Smooth muscle cell (in vitro differentiated cells): ENCODE measurements at regions not wholly inside any gene's neighbourhood (a gene's known extent, or its start where the extent isn't known, plus 50 kb on each side); places are given as distances from the start of the nearest gene placed in this dataset.

ENCODE experiments used
- DNase-seq: peaks from one replicate; lab custom pipeline; 2025; ENCODE audit not compliant: unreplicated experiment; lab: John Stamatoyannopoulos, UW
- H2AFZ ChIP-seq: fragments of 200-600 bp; sonication (generic); 2 replicates; pipeline ENCODE4 v1.6.0; 2016; ENCODE audit warnings: antibody characterized with exemption, low read depth, mild to moderate bottlenecking
- H3F3A ChIP-seq: fragments of 200-600 bp; sonication (generic); 2 replicates; pipeline ENCODE4 v1.6.0; 2017; ENCODE audit warnings: antibody characterized with exemption, low read depth
- H3K27ac ChIP-seq: fragments of 200-600 bp; sonication (generic); 2 replicates; pipeline ENCODE4 v1.5.1; 2016; ENCODE audit warnings: low read depth, mild to moderate bottlenecking
- H3K27me3 ChIP-seq: fragments of 200-600 bp; sonication (generic); 2 replicates; pipeline ENCODE4 v1.6.1; 2016; ENCODE audit warnings: low read depth, mild to moderate bottlenecking
- H3K36me3 ChIP-seq: fragments of 200-600 bp; sonication (generic); 2 replicates; pipeline ENCODE4 v1.5.1; 2016; ENCODE audit warnings: low read depth
- H3K4me1 ChIP-seq: fragments of 200-600 bp; sonication (generic); 2 replicates; pipeline ENCODE4 v1.5.1; 2016; ENCODE audit warnings: low read depth
- H3K4me2 ChIP-seq: fragments of 200-600 bp; sonication (generic); 2 replicates; pipeline ENCODE4 v1.6.0; 2016; ENCODE audit warnings: mild to moderate bottlenecking
- H3K4me3 ChIP-seq: fragments of 200-600 bp; sonication (generic); 2 replicates; pipeline ENCODE4 v1.5.1; 2016; ENCODE audit warnings: mild to moderate bottlenecking
- H3K79me2 ChIP-seq: fragments of 200-600 bp; sonication (generic); 2 replicates; pipeline ENCODE4 v1.6.0; 2016; ENCODE audit warnings: low read depth, mild to moderate bottlenecking
- H3K9ac ChIP-seq: fragments of 200-600 bp; sonication (generic); 2 replicates; pipeline ENCODE4 v1.6.0; 2016; ENCODE audit warnings: low read depth
- H3K9me3 ChIP-seq: fragments of 200-600 bp; sonication (generic); replicated peaks from 2 replicates; pipeline ENCODE4 v1.5.1; 2016; ENCODE audit warnings: low read depth
- H4K20me1 ChIP-seq: fragments of 200-600 bp; sonication (generic); 2 replicates; pipeline ENCODE4 v1.6.0; 2016; ENCODE audit warnings: low read depth
- WGBS: methylation state at CpG from one replicate; pipeline ENCODE4 v1.1.7; 2016; ENCODE audit warnings: low lambda C conversion rate; 5-methylcytosine and 5-hydroxymethylcytosine counted together
- TF ChIP-seq, protein P1 (sequence below): fragments of 200-600 bp; sonication (generic); IDR thresholded peaks from 2 replicates; pipeline ENCODE4 v1.5.1; 2017; ENCODE audit warnings: borderline replicate concordance, mild to moderate bottlenecking, antibody characterized with exemption; ENCODE audit not compliant: insufficient read depth, poor library complexity, severe bottlenecking

GRCh38 chr13:39886336-39886735 lies 230.9 kb downstream of the COG6 start:
- Histone ChIP-seq H3K36me3 (peaks cover 5% of the 10 kb centered on the region), H3K27me3 (no peaks in the 10 kb centered on the region), H3K9me3 (no peaks in the 10 kb centered on the region), H3K4me1 (no peaks in the 10 kb centered on the region), H3F3A (peaks cover 4% of the 10 kb centered on the region), H3K4me2 (no peak overlapping the region), H4K20me1 (no peaks in the 10 kb centered on the region), H3K9ac (no peak overlapping the region), H3K27ac (no peak overlapping the region), H2AFZ (no peak overlapping the region), H3K4me3 (no peak overlapping the region), H3K79me2 (no peaks in the 10 kb centered on the region)
- DNase-seq = no peak
- TF ChIP-seq, protein P1, sequence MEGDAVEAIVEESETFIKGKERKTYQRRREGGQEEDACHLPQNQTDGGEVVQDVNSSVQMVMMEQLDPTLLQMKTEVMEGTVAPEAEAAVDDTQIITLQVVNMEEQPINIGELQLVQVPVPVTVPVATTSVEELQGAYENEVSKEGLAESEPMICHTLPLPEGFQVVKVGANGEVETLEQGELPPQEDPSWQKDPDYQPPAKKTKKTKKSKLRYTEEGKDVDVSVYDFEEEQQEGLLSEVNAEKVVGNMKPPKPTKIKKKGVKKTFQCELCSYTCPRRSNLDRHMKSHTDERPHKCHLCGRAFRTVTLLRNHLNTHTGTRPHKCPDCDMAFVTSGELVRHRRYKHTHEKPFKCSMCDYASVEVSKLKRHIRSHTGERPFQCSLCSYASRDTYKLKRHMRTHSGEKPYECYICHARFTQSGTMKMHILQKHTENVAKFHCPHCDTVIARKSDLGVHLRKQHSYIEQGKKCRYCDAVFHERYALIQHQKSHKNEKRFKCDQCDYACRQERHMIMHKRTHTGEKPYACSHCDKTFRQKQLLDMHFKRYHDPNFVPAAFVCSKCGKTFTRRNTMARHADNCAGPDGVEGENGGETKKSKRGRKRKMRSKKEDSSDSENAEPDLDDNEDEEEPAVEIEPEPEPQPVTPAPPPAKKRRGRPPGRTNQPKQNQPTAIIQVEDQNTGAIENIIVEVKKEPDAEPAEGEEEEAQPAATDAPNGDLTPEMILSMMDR = no peak

- Histone ChIP-seq H3K4me1 (no peaks in the 10 kb centered on the region), H3K4me3 (no peak overlapping the region), H3K27me3 (no peaks in the 10 kb centered on the region), H3K36me3 (peaks cover 5% of the 10 kb centered on the region), H3K9me3 (no peaks in the 10 kb centered on the region), H3K4me2 (no peak overlapping the region), H4K20me1 (no peaks in the 10 kb centered on the region), H3K79me2 (no peaks in the 10 kb centered on the region), H3K27ac (no peak overlapping the region), H3F3A (no peaks in the 10 kb centered on the region), H3K9ac (no peak overlapping the region), H2AFZ (no peak overlapping the region)
- WGBS = 65% methylated on average over 2 of the region's 2 CpGs
- TF ChIP-seq, protein P1 = no peak
- DNase-seq = no peak
These were observed 231.9 kb downstream of the COG6 start for GRCh38 chr13:39887387-39887786.

DNA sequence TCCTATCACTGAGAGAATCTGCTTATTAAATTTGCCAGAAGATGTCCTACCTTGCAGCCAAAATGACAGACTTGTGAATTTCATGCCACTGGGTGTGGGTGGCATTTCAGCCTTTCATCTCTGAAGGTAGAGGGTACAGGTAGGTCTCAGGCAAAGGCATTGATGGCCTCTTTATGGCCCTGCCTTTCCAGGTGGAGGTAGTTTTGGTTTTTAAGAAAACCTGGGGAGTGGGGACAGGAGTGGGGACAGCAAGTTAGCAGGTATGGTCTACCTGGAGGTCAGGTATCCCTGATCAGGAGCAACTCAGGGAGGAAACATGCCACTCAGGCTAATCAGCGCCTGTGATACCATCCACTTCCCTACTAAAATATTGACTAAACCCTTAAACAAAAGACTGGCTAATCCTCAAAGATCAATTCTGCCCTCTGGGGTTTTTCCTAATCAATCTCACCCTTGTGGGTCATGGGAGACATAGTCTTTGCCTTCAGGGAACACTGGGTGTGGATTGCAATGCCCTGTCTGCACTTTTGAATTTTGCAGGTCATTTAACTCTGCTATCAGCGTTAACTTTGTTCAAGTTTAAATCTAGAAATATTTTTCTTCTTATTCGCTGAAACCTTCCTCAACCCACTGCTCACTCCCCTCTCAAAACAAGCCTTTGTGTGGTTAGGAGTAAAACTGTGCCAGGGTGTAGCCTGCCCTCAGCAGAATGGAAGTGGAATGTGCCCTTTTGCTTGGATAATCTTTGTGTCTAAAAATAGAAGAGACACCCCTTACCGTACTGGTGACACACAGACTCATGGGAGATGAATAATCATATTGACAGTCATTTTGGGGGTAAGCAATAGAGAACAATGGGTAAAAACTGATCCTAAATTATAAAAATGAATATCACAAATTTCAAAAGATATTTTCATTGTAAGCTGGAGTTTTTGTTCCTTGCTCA lies 233.7 kb downstream of the COG6 start:
- no peaks in the 10 kb centered on the region for H4K20me1 ChIP-seq
- H3K36me3 ChIP-seq = peaks cover 5% of the 10 kb centered on the region
- no peaks in the 10 kb centered on the region for H3K27me3 ChIP-seq
- no peak overlapping the region for H3K4me2 ChIP-seq
- H3K79me2 ChIP-seq = no peaks in the 10 kb centered on the region
- no peak overlapping the region for H3K27ac ChIP-seq
- 70% methylated on average over 4 of the region's 4 CpGs for WGBS
- H2AFZ ChIP-seq = peak overlapping the region; percentile 42
- TF ChIP-seq, protein P1 = no peak
- H3K4me1 ChIP-seq = no peaks in the 10 kb centered on the region
- H3K9ac ChIP-seq = no peak overlapping the region
- no peaks in the 10 kb centered on the region for H3F3A ChIP-seq
- no peak overlapping the region for H3K4me3 ChIP-seq
- DNase-seq = no peak
- H3K9me3 ChIP-seq = no peaks in the 10 kb centered on the region

GRCh38 chr13:39890537-39890936 lies 235.1 kb downstream of the COG6 start:
- Histone ChIP-seq H3K27me3 (no peaks in the 10 kb centered on the region), H3K27ac (no peak overlapping the region), H3K4me3 (no peak overlapping the region), H3K9me3 (no peaks in the 10 kb centered on the region), H3K9ac (no peak overlapping the region), H3K36me3 (peaks cover under 1% of the 10 kb centered on the region), H3F3A (no peaks in the 10 kb centered on the region), H4K20me1 (no peaks in the 10 kb centered on the region), H3K4me2 (no peak overlapping the region), H3K4me1 (no peaks in the 10 kb centered on the region), H3K79me2 (no peaks in the 10 kb centered on the region), H2AFZ (no peak overlapping the region)
- TF ChIP-seq, protein P1 = no peak
- WGBS = 91% methylated on average over 4 of the region's 4 CpGs
- DNase-seq = no peak
